GM10266 (cell line): ENCODE measurements at regions not wholly inside any gene's neighbourhood (a gene's known extent, or its start where the extent isn't known, plus 50 kb on each side); places are given as distances from the start of the nearest gene placed in this dataset.

Source experiments
- DNase-seq: peaks from one replicate; pipeline ENCODE4 v3.0.0; 2012; ENCODE audit errors: extremely low spot score
- CTCF ChIP-seq: IDR thresholded peaks from 2 replicates; pipeline ENCODE4 v1.5.1; 2012; ENCODE audit warnings: mild to moderate bottlenecking, low read depth; ENCODE audit not compliant: control insufficient read depth, insufficient read depth; ENCODE audit errors: missing control alignments

- no peak for TF ChIP-seq CTCF
These were observed 253.2 kb downstream of the NPHP4 start for GRCh38 chr1:5738911-5739462.

GRCh38 chr1:5737081-5737480 lies 255.1 kb downstream of the NPHP4 start:
- TF ChIP-seq CTCF: no peak
- DNase-seq: no peak

More at GRCh38 chr1:5738911-5739462, 253.2 kb downstream of the NPHP4 start:
- DNase-seq: no peak

GRCh38 chr1:5734996-5735395 lies 257.2 kb downstream of the NPHP4 start:
- DNase-seq: no peak
- TF ChIP-seq CTCF: no peak

- no peak for TF ChIP-seq CTCF
- DNase-seq: no peak
These were observed 257.8 kb downstream of the NPHP4 start for GRCh38 chr1:5734414-5734813.

- DNase-seq: no peak
- TF ChIP-seq CTCF: no peak
These were observed 258.6 kb downstream of the NPHP4 start for GRCh38 chr1:5733596-5733995.

GRCh38 chr1:5731110-5731423 lies 261.2 kb downstream of the NPHP4 start:
- TF ChIP-seq CTCF: no peak
- no peak for DNase-seq

GRCh38 chr1:5730272-5731109 lies 261.7 kb downstream of the NPHP4 start:
- no peak for TF ChIP-seq CTCF
- DNase-seq: no peak
